SK-N-MC (cell line): ENCODE measurements at regions not wholly inside any gene's neighbourhood (a gene's known extent, or its start where the extent isn't known, plus 50 kb on each side); places are given as distances from the start of the nearest gene placed in this dataset.

ENCODE experiments used
- EZH2 ChIP-seq: fragments of 200-600 bp; sonication (generic); IDR thresholded peaks from one replicate; pipeline ENCODE4 v1.6.1; 2017; ENCODE audit warnings: antibody characterized with exemption
- POLR2AphosphoS5 ChIP-seq: IDR thresholded peaks from 2 replicates; pipeline ENCODE4 v1.6.1; 2012; ENCODE audit warnings: mild to moderate bottlenecking, low read depth, low read length, borderline replicate concordance

DNA sequence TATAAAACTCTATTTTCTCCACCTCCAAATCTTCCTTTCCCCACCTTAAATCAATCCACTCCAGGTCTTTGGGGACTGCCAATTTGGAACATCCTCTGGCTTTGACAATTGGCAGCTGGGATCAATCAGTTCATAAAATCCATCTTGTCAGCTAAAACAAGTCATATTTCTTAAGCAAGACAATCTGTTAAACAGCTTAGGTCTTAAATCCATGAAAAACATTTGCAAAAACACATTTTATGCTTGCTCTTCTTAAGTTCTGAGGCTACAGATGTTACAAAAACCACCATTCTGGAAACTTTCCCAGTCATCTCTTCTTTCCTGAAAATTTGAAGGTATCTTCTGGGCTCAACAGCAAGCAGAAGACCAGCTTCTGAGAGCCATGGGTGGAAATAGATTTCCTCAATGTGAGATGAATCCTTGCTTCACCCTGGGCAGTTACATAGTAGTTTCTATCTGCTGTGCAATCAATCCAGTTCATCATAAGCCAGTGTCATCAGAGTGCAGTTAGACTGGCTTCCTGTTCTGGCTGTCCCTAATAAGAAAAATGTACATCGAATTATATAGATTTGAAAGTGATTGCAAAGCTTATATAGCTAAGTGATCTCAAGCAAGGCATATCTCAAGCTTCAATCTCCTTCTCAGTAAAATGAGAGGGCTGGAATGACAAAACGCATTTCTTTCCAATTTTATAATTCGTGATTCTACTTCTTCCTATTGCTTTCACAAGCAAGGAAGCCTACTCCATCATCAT is 402.7 kb upstream of the INTU start:
- TF ChIP-seq POLR2AphosphoS5 (no peak), EZH2 (no peak)
